Psoas muscle (tissue), 7 donors: ENCODE measurements at regions not wholly inside any gene's neighbourhood (a gene's known extent, or its start where the extent isn't known, plus 50 kb on each side); places are given as distances from the start of the nearest gene placed in this dataset.

Source experiments
- ATAC-seq, 4 donors: fragments of 200-7000 bp; cut with Tn5 transposase; one replicate each; pipeline ENCODE4 v1.9.1; 2020; ENCODE audit warnings: moderate library complexity in 3 of 4, mild to moderate bottlenecking in 2 of 4
- DNase-seq, 2 donors: peaks; one replicate each; pipeline ENCODE4 v3.0.0-alpha.2; 2020
- H3K27ac ChIP-seq: fragments of 200-600 bp; one replicate; pipeline ENCODE4 v1.8.0; 2022
- H3K27me3 ChIP-seq, 3 donors: fragments of 200-600 bp in 1 of 3; one replicate each; pipeline versions ENCODE4 v1.6.1 to v1.8.0; 2013 to 2022; ENCODE audit warnings: low read length in 2 of 3, mild to moderate bottlenecking in 2 of 3, moderate library complexity in 1 of 3; ENCODE audit not compliant: insufficient read depth in 3 of 3
- H3K36me3 ChIP-seq, 2 donors: fragments of 200-600 bp in 1 of 2; one replicate each; pipeline versions ENCODE4 v1.6.1 to v1.8.0; 2013 to 2022; ENCODE audit warnings: low read depth in 1 of 2, mild to moderate bottlenecking in 1 of 2, moderate library complexity in 1 of 2; ENCODE audit not compliant: insufficient read depth in 1 of 2
- H3K4me1 ChIP-seq: fragments of 200-600 bp; one replicate; pipeline ENCODE4 v1.8.0; 2022
- H3K4me3 ChIP-seq: fragments of 200-600 bp; one replicate; pipeline ENCODE4 v1.8.0; 2022; ENCODE audit warnings: mild to moderate bottlenecking
- H3K9me3 ChIP-seq: fragments of 200-600 bp; one replicate; pipeline ENCODE4 v1.8.0; 2022
- CTCF ChIP-seq: fragments of 200-600 bp; IDR thresholded peaks from one replicate; pipeline ENCODE4 v1.8.0; 2022; ENCODE audit warnings: antibody characterized with exemption
- WGBS, 3 donors: extraction: QIAGEN DNeasy Blood & Tissue Kit; methylation state at CpG; one replicate each; pipeline versions ENCODE4 v1.1.6 to v1.1.7; 2013; 5-methylcytosine and 5-hydroxymethylcytosine counted together
- intact Hi-C, 2 donors: fragments of 100-400 bp; cut with DNase I; formaldehyde crosslinking; loops; one replicate each; pipeline versions ENCODE4 v1.11.0 to v1.14.2; 2022
- donor health status: healthy with polysubstance abuse.
- donor health status: DM: no; HTN: no; CAD: no; lungs with moderate emphysema.
- donor health status: Bipolar disorder and iron deficiency.
- donor health status: healthy.
- donor health status: DM: yes; HTN: yes; CAD: no.
- donor health status: DM: no; HTN: no; CAD: no.
- donor health status: DM: yes; HTN: yes; CAD: no.

GRCh38 chr7:35530124-35531109 lies 164.5 kb downstream of the HERPUD2 start:
- DNase-seq (no peak), ATAC-seq (no peak)
- Histone ChIP-seq H3K27me3 (peaks cover 0 to 7% (median 0%) of the 10 kb centered on the region in 3 donors), H3K9me3 (no peaks in the 10 kb centered on the region), H3K4me3 (no peak overlapping the region), H3K27ac (no peak overlapping the region), H3K36me3 (no peaks in the 10 kb centered on the region), H3K4me1 (no peaks in the 10 kb centered on the region)
- intact Hi-C loops = loop anchor here (10.0 kb wide), 2 partner anchors 346 to 706 kb away; no protein-coding TSS in a partner anchor
- WGBS, 3 donors = 76 to 80% (median 79%) methylated on average over 16 of the region's 16 CpGs
- no peak for TF ChIP-seq CTCF

- H3K27me3 ChIP-seq = peaks cover 0 to 7% (median 0%) of the 10 kb centered on the region in 3 donors
- TF ChIP-seq CTCF = no peak
- intact Hi-C loops = loop anchor here (10.0 kb wide), 2 partner anchors 345 to 705 kb away; no protein-coding TSS in a partner anchor
- H3K9me3 ChIP-seq = no peaks in the 10 kb centered on the region
- DNase-seq = no peak
- no peak overlapping the region for H3K4me3 ChIP-seq
- no peaks in the 10 kb centered on the region for H3K36me3 ChIP-seq
- H3K4me1 ChIP-seq = no peaks in the 10 kb centered on the region
- WGBS, 3 donors = 76 to 80% (median 77%) methylated on average over 6 of the region's 6 CpGs
- ATAC-seq = no peak
- H3K27ac ChIP-seq = no peak overlapping the region
These were observed 165.2 kb downstream of the HERPUD2 start for GRCh38 chr7:35529713-35530112.

GRCh38 chr7:35528381-35528977 lies 166.5 kb downstream of the HERPUD2 start:
- no peak for ATAC-seq
- peaks cover 0 to 7% (median 0%) of the 10 kb centered on the region in 3 donors for H3K27me3 ChIP-seq
- WGBS, 3 donors = 87 to 90% (median 90%) methylated on average over 8 of the region's 8 CpGs
- intact Hi-C loops = no loop called here
- no peak overlapping the region for H3K4me3 ChIP-seq
- no peak for TF ChIP-seq CTCF
- no peaks in the 10 kb centered on the region for H3K4me1 ChIP-seq
- H3K27ac ChIP-seq = no peak overlapping the region
- H3K36me3 ChIP-seq = no peaks in the 10 kb centered on the region
- no peak for DNase-seq
- no peaks in the 10 kb centered on the region for H3K9me3 ChIP-seq

- TF ChIP-seq CTCF = no peak
- WGBS, 3 donors = 72 to 79% (median 73%) methylated on average over 4 of the region's 4 CpGs
- H3K27me3 ChIP-seq = peaks cover 0 to 12% (median 0%) of the 10 kb centered on the region in 3 donors
- H3K4me1 ChIP-seq = no peaks in the 10 kb centered on the region
- H3K9me3 ChIP-seq = no peaks in the 10 kb centered on the region
- no peaks in the 10 kb centered on the region for H3K36me3 ChIP-seq
- intact Hi-C loops = no loop called here
- ATAC-seq (no peak), DNase-seq (no peak)
- no peak overlapping the region for H3K27ac ChIP-seq
- H3K4me3 ChIP-seq = no peak overlapping the region
These were observed 168.3 kb downstream of the HERPUD2 start for GRCh38 chr7:35526645-35527044.
